ENCODE measurements at regions not wholly inside any gene's neighbourhood (a gene's known extent, or its start where the extent isn't known, plus 50 kb on each side); places are given as distances from the start of the nearest gene placed in this dataset.

DNA sequence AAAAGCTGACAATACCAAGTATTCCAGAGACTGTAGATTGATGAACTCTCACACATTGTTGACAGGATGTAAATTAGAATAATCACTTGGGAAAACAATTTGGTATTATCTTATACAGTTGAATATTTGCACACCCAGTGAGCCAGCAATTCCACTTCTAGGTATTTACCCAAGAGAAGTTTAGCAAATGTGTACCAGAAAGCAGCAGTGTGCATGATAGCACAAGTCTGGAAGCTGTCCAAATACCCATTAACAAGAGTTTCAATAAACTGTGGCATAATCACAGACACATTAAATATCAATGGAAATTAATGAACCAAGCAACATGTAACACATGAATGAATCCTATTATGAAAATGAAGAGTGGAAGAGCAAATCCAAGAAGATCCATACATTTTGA lies 233.6 kb downstream of the TPBG start:
- no peak for TF ChIP-seq EZH2 (IDR thresholded peaks at IDR 0.05; ENCODE audit: insufficient read depth, low read length)
- TF ChIP-seq, protein P1, sequence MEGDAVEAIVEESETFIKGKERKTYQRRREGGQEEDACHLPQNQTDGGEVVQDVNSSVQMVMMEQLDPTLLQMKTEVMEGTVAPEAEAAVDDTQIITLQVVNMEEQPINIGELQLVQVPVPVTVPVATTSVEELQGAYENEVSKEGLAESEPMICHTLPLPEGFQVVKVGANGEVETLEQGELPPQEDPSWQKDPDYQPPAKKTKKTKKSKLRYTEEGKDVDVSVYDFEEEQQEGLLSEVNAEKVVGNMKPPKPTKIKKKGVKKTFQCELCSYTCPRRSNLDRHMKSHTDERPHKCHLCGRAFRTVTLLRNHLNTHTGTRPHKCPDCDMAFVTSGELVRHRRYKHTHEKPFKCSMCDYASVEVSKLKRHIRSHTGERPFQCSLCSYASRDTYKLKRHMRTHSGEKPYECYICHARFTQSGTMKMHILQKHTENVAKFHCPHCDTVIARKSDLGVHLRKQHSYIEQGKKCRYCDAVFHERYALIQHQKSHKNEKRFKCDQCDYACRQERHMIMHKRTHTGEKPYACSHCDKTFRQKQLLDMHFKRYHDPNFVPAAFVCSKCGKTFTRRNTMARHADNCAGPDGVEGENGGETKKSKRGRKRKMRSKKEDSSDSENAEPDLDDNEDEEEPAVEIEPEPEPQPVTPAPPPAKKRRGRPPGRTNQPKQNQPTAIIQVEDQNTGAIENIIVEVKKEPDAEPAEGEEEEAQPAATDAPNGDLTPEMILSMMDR (IDR thresholded peaks at IDR 0.05; ENCODE audit: insufficient read depth, low read depth, low read length): no peak
